Osteocyte (in vitro differentiated cells): ENCODE measurements at regions not wholly inside any gene's neighbourhood (a gene's known extent, or its start where the extent isn't known, plus 50 kb on each side); places are given as distances from the start of the nearest gene placed in this dataset.

Experiments used
- DNase-seq: peaks from one replicate; pipeline ENCODE4 v3.0.0; 2021; ENCODE audit warnings: mixed read lengths; ENCODE audit not compliant: unreplicated experiment; ENCODE audit errors: extremely low spot score
- H3K27ac Mint-ChIP-seq: one replicate; pipeline ENCODE4 v1.8.0; 2021; ENCODE audit warnings: mild to moderate bottlenecking, mixed read lengths; ENCODE audit not compliant: unreplicated experiment
- H3K27me3 Mint-ChIP-seq: one replicate; pipeline ENCODE4 v1.8.0; 2021; ENCODE audit warnings: mixed read lengths; ENCODE audit not compliant: unreplicated experiment
- H3K36me3 Mint-ChIP-seq: one replicate; pipeline ENCODE4 v1.8.0; 2021; ENCODE audit warnings: mixed read lengths; ENCODE audit not compliant: unreplicated experiment
- H3K4me1 Mint-ChIP-seq: one replicate; pipeline ENCODE4 v1.8.0; 2021; ENCODE audit warnings: mixed read lengths; ENCODE audit not compliant: unreplicated experiment
- H3K4me3 Mint-ChIP-seq: one replicate; pipeline ENCODE4 v1.8.0; 2021; ENCODE audit warnings: mild to moderate bottlenecking, moderate library complexity, mixed read lengths; ENCODE audit not compliant: unreplicated experiment
- H3K9me3 Mint-ChIP-seq: one replicate; pipeline ENCODE4 v1.8.0; 2021; ENCODE audit warnings: mixed read lengths; ENCODE audit not compliant: unreplicated experiment
- TF ChIP-seq, protein P1 (sequence below): fragments of 200-600 bp; sonication (generic); IDR thresholded peaks from 2 replicates; pipeline ENCODE4 v1.5.0; 2021; ENCODE audit warnings: antibody characterized with exemption, mild to moderate bottlenecking, moderate library complexity

DNA sequence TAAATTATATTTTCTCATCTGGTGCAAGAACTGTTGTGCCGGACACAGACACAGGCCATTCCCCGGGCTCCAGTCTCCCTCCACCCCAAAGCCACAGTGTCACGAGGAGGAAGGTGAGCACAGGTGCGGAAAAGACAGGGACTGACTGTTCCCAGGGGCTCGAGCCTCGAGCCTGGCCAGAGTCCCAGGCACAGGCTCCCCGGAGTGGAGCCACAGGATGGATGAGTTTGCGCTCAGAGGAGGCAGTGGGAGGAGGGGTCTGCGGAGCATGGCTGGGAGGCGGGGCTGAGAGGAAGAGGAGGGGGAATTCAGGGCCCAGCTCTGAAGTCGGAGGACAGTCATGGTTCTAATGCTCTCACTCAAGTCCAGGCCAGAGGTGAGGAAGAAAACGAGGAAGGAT lies 284.8 kb downstream of the SMOC2 start:
- TF ChIP-seq, protein P1, sequence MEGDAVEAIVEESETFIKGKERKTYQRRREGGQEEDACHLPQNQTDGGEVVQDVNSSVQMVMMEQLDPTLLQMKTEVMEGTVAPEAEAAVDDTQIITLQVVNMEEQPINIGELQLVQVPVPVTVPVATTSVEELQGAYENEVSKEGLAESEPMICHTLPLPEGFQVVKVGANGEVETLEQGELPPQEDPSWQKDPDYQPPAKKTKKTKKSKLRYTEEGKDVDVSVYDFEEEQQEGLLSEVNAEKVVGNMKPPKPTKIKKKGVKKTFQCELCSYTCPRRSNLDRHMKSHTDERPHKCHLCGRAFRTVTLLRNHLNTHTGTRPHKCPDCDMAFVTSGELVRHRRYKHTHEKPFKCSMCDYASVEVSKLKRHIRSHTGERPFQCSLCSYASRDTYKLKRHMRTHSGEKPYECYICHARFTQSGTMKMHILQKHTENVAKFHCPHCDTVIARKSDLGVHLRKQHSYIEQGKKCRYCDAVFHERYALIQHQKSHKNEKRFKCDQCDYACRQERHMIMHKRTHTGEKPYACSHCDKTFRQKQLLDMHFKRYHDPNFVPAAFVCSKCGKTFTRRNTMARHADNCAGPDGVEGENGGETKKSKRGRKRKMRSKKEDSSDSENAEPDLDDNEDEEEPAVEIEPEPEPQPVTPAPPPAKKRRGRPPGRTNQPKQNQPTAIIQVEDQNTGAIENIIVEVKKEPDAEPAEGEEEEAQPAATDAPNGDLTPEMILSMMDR: no peak
- peaks cover 7% of the 10 kb centered on the region for H3K4me1 Mint-ChIP-seq
- H3K9me3 Mint-ChIP-seq: no peaks in the 10 kb centered on the region
- no peak overlapping the region for H3K4me3 Mint-ChIP-seq
- peaks cover 5% of the 10 kb centered on the region for H3K27me3 Mint-ChIP-seq
- DNase-seq: no peak
- H3K27ac Mint-ChIP-seq: no peak overlapping the region
- H3K36me3 Mint-ChIP-seq: no peaks in the 10 kb centered on the region

DNA sequence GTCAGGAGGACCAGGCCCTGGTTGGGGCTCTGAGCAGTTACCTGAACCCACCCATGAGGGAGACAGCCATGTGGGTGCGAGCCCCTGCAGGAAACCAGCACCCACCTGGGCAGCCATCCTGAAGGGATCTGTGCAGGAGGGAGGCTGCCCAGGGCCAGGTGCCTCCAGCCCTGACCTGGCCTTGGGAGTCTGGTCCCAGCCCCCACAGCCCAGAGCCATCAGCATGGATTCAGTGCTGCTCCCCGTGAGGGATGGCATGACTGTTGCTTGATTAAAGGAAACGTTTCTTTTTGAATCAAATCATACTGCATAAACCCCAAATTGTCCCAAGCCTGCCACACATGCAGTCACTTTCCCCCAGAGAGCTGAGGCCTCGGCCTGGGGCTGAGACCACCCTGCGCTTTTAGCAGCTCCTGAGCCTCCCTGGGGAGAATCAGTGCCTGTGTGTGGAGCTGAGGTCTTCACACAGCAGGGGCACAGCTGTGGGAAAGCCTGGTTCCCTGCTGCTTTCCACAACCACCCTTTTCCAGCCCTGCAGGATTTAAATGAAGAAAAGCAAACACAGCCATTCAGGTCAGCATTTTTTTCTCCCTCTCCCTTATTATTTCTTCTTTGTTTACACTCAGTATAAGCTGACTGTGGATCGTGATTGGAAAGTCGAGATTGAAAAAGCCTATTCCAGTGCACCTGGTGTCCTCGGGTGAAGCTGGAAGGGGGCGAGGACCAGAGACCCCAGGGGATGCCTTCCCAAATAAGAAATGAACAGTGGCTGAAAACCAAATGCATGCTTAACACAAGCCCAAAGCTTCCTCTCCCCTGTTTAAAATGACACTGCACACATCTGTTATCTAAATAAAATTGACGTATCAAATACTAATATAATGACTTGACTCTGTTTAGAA lies 283.9 kb downstream of the SMOC2 start:
- H3K4me3 Mint-ChIP-seq: no peak overlapping the region

GRCh38 chr6:168724033-168724432 lies 283.0 kb downstream of the SMOC2 start:
- peaks cover 9% of the 10 kb centered on the region for H3K27me3 Mint-ChIP-seq
- H3K36me3 Mint-ChIP-seq: no peaks in the 10 kb centered on the region
- no peaks in the 10 kb centered on the region for H3K9me3 Mint-ChIP-seq
- TF ChIP-seq, protein P1: no peak
- peaks cover 7% of the 10 kb centered on the region for H3K4me1 Mint-ChIP-seq
- H3K27ac Mint-ChIP-seq: no peak overlapping the region
- no peak overlapping the region for H3K4me3 Mint-ChIP-seq
- no peak for DNase-seq

More for the DNA sequence above, 283.9 kb downstream of the SMOC2 start:
- H3K27me3 Mint-ChIP-seq: peaks cover 9% of the 10 kb centered on the region
- H3K9me3 Mint-ChIP-seq: no peaks in the 10 kb centered on the region
- H3K36me3 Mint-ChIP-seq: no peaks in the 10 kb centered on the region
- DNase-seq: peak; percentile 82
- H3K4me1 Mint-ChIP-seq: peaks cover 7% of the 10 kb centered on the region
- TF ChIP-seq, protein P1: no peak
- H3K27ac Mint-ChIP-seq: no peak overlapping the region

- Mint-ChIP-seq H3K9me3 (no peaks in the 10 kb centered on the region), H3K4me1 (peaks cover 7% of the 10 kb centered on the region), H3K36me3 (no peaks in the 10 kb centered on the region), H3K27ac (no peak overlapping the region), H3K27me3 (peaks cover 9% of the 10 kb centered on the region), H3K4me3 (no peak overlapping the region)
- TF ChIP-seq, protein P1: no peak
- no peak for DNase-seq
Measured at GRCh38 chr6:168722397-168722796, 281.4 kb downstream of the SMOC2 start.

DNA sequence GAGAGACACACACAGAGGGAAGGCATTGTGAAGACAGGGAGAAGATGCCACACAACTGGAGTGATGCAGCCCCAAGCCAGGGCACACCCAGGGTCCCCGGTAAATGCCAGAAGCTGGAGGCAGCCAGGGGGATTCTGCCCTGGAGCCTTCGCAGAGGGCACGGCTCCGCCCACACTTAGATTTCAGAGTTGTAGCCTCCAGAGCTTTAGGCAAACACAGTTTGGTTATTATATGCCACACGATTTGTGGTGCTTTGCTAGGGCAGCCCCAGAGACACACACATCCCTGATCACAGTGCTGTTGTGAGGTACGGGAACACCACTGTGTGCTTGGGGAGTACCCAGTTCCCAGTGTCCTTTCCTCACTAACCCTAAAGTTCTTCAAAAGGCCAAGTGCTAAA lies 280.6 kb downstream of the SMOC2 start:
- H3K4me3 Mint-ChIP-seq: no peak overlapping the region
- DNase-seq: no peak
- H3K9me3 Mint-ChIP-seq: no peaks in the 10 kb centered on the region
- no peak overlapping the region for H3K27ac Mint-ChIP-seq
- H3K4me1 Mint-ChIP-seq: peaks cover 7% of the 10 kb centered on the region
- H3K36me3 Mint-ChIP-seq: no peaks in the 10 kb centered on the region
- peaks cover 9% of the 10 kb centered on the region for H3K27me3 Mint-ChIP-seq
- TF ChIP-seq, protein P1: no peak
